Epidermal melanocyte (primary cell): ENCODE measurements at regions not wholly inside any gene's neighbourhood (a gene's known extent, or its start where the extent isn't known, plus 50 kb on each side); places are given as distances from the start of the nearest gene placed in this dataset.
A peak's percentile ranks its signal among the peaks of the same experiment; 100 is the strongest.

Experiments used
- DNase-seq: peaks from one replicate; pipeline ENCODE4 v3.0.0; 2011; ENCODE audit warnings: low spot score; ENCODE audit not compliant: insufficient read length

DNA sequence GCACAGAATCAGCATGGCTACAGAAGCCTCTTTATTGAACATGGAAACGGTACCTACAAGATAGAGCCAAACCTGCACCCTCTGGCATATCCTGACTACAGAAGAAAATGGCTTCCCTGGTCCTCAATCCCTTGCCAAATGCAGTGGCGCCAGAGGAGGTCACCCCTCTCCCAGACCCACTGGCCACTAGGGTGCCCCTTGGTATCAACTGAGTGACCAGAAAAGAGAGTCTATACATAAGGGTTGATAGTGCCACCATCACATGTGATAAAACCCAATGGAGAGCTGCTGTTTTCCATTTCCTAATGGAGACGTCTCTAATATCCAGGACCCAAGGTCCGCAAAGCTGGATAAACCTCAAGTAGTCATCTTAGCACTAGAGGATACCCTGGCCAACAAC, 52.7 kb upstream of the ALK start:
- no peak for DNase-seq

DNA sequence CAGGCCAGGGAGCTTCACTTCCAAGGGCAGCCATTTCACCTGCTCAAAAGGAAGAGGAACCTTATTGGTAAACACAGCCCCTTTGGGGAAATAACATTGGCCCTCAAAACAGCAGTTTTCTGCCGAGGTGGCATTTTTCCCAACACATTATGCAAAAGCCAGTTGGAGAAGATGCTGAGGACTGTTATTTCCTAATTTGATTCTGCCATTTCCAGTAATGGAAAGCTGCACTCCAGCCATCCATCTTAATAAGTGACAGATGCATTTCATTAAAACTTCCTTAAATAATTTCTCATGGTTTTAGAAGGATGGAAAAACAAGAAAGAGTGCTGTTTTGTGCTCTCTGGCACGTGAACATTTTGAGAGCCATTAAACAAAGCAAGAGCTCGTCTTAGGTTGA, 55.9 kb upstream of the ALK start:
- no peak for DNase-seq

DNA sequence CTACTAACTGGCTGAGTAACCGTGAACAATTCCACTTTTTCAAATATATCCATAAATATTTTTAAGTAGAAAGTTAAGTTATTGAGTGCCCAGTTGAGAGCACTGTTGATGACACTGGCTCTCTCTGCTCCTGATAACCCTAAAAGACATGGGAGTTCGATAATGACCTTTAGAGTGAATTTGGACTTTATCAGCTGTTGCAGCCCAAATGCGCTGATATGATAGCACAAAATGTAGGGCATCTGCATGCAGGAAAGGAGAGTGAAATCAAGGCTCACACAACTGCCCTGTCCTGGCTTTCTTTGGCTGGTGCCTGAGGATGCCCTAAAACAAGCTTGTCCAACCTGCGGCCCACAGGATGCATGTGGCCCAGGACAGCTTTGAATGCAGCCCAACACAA, 60.0 kb upstream of the ALK start:
- no peak for DNase-seq

DNA sequence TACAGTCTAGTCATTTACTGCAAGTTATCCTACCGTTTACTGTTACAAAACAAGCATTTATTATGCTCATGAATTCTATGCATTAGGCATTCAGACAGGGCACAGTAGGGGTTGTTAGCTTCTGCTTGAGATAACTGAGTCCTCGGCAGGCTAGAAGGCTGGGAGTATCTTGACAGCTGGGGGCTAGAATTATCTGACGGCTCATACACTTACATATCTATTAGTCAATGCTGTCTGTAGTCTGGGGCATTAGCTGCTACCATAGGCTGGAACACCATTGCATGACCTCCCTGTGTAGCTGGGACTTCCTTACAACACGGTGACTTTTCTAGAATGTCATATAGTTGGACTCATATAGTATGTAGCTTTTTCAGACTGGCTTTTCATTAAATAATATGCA, 61.9 kb upstream of the ALK start:
- DNase-seq, result no peak

DNA sequence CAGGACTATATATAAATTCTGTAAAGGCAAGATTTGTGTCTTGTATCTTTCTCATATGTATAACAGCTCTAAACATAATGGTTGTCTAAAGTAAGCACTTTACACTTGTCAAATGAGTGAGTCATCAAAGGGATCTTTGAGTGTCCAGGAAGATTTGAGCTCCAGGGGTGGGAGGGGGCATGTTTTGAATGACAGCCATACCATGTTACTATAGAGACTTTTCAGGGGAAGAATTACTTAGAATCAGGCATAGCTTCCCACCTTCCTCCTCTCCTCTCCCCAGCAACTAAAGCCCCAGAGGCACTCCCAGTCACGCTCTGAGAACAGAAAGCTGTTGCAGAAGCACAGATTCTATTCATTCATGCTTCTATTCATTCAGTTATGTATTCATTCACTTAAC, 65.8 kb upstream of the ALK start:
- peak; percentile 33 for DNase-seq

DNA sequence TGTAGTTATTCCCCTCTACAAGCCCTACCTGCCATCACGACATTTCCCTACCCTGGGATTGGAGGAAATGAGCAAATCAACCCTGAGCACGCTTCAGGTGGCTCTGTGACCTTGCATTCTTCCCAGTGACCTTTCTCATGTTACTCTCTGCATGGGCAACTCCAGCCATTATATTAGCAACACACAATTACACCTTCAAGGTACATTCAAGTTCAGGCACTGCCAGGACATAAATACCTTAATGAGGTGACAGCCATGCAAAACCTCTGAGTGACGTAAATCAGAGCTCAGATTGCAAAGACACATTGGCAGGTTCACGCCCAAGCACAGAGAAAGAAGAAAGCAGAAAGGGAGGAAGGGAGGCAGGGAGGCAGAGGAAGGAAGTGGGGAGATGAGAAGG, 68.7 kb upstream of the ALK start:
- no peak for DNase-seq

DNA sequence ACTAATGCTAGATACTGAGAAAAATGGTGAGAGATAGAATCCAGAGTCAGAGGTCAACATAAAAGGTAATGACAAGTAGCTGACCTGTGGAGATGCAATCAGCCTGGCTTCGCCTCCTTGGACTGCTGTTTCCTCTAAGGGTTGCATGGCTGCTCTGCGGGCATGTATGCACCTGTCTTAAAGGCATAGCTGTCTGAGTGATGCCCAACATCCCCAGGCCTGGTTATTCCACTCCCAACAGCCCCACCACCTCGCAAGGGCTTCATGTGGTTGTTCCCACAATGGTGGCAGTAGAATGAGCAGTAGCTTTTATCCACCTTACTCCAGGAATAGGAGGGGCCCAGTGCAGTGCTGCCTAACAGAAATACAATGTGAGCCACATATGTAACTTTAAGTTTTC, 69.7 kb upstream of the ALK start:
- no peak for DNase-seq

DNA sequence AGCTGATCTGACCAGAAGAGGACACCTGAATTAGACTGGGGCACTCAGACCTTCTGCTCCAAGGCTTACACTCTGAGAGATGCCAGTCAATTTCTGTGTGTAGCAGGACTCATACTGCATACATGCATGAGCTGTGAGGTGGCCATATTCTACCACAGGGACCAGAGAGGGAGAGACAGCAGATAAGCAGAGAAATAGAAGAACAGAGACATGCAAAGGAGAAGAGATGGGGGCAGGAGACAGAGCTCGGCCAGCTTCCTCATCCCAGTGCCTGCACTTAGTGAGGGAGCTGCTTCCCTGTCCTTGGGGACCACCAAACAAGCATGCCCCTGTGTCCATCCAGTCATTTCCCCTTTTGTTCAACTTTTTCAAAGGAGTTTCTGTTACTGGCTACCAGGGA, 73.9 kb upstream of the ALK start:
- DNase-seq, result no peak

DNA sequence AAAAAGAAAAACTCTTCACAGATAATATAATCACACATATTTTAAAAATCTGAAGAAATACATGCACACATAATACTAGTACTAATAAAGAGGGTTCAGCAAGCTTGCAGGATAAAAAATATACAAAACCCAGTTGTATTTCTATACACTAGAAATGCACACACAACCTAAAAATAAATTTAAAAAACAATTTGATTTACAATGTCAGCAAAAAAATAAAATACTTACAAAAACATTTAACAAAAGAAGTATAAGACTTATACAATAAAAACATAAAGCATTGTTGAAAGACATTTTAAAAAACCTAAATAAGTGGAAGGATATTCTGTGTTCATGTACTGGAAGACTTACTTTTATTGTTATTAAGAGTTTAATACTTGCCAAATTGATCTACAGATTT, 81.7 kb upstream of the ALK start:
- DNase-seq, result no peak

DNA sequence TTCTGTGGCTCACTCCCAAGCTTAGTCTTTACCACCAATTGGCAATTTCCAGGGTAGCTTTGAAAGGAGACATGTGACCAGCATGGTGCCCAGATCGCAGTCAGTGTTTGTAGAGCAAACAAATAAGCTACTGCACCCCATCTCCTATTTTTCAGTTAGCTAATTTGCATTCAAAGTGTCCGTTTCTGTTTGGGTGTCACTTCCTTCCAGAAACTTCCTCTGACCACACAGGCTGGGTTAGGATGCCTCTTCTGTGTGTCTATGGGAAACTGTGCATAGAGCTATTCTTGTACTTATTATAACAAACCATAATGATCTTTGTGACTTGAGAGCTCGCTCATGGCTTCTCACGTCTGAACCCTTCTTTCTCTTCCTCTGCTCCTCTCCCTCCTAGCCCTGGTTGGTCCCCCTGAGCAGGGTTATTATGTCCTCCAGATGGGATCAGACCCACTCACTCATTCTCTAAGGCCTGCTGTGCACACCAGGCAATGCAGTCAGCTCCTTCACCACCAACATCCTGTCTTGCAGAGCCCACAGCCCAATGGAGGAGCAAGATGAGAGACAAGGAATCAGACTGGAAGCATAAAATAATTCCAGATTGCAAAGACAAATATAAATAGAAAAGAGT, 101.2 kb upstream of the ALK start:
- no peak for DNase-seq

DNA sequence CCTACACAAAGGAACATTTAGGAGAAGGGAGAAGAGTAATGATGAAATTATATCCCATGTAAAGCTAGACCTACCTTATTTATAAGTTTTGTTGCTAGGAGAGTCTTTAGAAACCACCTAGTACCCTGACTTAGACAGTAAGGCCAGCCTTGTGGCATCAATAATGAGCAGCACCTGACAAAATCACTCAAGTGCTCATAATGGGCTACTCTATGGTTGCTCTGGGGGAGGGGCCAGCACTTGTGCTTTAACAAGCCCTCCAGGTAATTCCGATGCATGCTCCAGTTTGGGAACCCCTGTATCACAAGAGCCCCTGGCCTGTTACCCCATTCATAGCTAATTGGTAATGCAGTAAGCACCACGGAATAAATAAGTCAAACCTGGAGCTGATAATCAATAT, 102.9 kb upstream of the ALK start:
- no peak for DNase-seq

DNA sequence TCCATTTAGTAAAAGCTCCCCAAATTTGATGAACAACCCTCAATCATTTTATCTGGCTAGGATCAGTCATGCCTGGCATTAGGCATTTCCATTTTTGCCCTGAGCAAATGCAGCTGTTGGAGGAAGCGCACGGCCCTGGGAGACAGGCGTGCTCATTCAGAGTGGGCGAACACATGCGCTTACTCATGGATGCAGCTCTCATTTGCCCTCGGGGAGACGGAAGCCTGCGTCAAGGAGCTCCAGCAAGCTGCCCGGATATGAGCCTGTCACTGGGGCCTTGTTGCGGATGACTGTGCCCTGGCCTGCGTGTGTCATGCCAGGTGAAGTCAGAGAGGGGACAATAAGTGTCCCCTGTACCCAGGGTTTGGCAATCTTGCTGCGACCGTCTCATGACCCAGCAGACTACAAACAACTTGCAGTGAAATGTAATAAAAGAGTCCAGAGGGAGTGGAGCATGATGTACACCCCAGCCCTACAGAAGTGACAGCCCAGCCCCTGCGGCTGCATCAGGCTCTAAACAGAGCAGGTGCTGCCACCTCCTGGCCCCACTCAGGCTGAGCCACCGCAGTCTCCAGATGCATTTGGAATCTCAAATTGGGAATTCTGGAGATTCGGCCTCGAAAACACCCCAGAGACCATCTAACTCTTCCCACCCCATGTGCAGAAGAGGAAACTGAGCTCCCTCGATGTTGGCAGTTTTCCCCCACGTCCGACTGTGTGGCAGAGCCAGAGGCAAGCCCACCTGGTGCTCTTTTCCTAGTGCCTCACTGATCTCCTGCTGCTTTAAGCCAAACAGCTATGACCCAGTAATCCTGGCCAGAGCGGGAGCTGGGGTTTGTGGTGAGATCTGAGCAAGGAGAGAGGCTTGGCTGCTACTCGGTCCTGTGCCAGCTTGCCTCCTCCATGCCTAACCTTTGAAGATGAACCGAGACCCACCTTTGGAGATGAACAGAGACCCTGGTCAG, 105.0 kb upstream of the ALK start:
- peak; percentile 68 for DNase-seq

DNA sequence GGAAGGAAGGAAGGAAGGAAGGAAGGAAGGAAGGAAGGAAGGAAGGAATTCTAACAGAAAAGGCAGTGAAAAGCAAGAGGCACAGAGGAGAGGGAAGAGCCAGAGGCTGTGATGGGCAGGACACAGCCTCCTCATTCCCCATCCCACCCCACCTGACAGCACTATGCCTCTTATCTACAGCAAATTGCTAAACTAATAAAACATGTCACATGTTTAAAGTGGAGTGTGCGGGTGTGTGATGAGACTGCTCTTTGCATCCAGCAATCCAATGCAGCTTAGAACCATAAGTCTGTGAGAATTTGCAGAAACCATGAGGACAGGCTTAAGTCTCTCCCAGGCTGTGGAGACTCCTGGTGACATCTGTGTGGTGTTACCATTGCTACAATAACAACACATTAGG, 108.4 kb upstream of the ALK start:
- DNase-seq, result no peak

DNA sequence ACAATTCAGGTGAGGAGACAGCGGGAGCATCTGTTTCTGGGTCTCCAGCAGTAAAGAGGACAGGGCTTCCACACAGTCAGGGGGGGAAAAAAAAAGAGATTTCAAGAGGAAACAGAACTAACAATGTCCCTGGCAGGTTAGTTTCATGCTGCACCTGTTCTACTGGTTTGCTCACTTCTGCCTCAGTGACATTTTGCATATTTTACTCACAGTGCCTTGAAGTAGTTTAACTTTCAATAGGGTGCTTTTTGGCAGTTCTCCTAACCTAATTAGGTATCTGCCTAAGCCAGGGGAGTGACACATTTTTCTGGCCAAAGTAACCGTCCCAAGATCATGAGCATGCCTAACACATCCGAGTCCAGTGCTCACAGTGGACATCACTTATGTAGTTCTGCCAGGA, 109.0 kb upstream of the ALK start:
- DNase-seq, result no peak

DNA sequence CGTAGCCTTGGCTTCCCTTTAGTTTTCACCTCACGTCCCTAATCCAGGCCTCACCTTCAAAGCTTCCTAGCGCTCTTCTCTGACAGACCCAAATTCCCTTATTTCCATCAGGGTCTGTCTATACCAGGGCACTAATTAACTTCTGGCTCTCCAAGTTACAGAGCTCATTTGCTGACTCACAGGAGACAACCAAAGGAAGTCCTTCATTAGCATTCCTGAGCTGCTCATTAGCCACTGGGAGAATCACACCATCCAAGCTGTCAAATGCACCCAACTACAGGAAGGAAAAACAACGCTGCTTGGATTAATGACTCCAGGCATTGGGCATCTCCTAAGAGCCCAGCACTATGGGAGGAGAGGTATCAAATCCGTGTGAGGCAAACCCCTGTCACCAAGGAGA, 109.8 kb upstream of the ALK start:
- DNase-seq, result no peak

DNA sequence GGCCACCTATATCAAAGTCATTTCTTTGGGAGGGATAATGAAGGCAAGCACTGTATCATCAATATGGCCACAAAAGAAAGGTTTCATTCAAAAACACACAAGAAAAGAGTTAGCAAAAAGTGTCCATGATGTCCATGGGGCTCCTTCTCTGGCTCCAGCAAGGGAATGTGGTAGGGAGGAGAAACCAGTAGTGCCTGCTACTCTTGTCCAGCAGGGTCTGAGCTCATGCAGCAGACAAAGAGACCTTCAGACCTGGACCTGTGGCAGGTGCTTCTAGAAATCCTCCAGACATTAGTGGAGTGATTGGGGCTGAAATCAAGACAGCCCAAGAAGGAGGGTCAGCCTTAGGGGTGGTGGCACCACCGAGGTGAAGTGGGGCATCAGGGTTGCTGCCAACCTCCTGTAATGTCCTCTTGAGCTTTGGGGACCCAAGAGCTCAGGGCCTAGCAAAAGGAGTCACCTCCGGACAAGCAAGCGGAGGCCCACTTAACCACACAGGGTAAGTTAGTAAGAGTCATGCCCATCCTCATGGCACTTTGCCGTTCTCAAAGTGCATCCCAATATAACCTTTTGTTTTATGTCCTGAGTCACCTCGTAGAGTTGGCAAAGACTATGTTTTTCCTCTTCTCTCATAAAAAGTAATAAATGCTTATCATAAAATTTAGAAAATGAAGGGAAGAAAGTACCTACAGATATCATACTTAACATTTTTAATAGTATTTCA, 112.6 kb upstream of the YPEL5 start:
- DNase-seq, result no peak

DNA sequence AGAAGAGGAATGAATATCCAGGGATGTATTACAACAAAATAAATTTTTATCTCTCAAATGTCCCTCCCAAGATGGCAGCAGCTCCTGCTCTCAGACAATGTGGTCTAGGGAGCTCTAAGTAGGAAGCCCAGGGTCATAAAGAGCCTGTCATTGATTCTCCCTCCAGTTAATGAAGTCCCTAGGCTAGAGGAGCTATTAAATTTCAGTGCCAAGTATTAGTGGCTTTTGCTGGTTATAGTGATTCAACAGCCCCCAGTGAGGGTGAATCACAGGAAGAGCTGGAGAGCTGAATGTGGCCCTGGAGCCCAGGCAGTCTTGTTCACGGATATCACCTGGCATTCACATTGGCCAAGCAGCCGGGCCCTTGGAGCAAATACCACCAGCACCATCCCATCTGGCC, 109.8 kb upstream of the YPEL5 start:
- no peak for DNase-seq

DNA sequence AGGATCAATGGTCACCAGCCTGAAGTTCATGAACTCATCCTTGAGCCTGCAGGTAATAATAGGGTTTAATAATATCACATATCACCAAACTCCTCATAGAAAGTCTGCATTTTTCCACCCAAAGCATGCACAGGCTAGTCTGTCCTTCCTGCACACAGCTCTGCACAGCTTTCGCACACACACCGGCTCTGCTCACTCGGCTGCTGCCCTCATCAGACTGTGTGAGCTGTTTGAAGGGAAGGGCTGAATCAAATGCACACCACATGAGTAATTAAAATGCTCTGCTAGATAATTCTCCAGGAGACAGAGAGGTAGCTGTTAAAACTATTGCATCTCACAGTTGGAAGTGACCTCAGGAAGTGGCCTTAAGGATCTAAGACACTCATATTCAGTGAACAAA, 108.4 kb upstream of the YPEL5 start:
- DNase-seq, result no peak

DNA sequence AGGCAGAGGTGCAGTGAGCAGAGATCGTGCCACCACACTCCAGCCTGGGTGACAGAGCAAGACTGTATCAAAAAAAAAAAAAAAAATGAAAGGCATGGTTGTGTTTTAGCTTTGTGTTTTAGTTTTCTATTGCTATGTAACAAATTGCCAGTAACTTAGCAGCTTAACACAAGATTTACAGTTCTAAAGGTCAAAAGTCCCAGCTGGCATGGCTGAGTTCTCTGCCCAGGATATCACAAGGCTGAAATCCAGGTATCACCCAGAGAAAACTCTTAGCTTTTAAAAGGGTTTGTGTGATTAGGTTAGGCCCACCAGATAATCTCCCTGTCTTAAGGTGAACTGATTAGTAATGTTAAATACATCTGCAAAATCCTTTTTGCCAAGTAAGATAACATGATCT, 107.7 kb upstream of the YPEL5 start:
- DNase-seq, result no peak

DNA sequence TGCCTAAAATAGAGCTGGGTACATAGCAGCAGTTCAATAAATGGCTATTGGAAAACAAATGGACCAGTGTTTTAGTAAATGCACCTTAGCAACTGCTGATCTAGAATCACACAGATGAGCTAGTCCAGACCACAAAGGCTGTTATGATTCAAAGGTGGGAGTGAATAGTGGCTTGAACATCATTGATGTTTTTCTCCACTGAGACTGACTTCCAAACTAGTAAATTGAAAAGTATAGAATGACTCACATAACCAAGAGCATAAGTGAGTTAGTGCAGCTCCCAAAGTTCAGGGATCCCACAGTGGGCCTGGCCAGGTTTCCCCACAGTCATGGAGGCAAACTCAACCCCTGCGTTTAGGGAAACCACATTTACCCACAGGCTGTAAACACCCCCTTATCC, 106.7 kb upstream of the YPEL5 start:
- no peak for DNase-seq

DNA sequence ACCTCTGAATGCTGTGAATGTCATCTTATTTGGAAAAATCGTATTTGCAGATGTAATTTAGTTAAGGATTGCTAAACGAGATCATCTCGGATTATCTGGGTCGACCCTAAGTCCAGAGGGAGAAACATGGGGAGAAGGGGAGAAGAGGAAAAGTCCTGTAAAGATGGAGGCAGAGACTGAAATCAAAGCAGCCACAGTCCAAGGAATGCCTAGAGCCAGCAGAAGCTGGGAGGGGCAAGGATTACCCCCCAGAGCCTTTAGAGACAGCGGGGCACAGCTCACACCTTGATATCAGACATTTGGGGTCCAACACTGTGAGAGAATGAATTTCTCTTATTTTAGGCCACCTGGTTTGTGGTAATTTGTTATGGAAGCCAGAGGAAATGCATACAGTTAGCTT, 104.9 kb upstream of the YPEL5 start:
- DNase-seq, result no peak

DNA sequence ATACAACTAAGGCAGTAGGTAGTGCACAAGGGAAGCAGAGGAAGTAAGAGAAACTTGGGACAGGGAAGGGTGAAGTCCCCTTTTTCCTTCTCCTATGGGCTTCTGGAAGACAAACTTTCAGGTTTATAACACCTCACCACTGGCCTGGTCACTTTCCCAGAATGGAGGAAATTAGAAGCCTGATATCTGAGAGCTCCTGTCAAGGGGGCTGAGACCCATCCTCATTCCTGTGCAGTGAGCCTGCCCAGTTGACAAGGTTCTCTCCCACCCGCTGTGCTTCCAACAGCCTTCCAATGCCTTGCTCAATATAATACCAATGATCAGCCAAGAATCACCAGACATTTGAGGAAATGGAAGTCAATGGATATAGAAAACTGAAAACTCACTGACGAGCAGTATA, 100.4 kb upstream of the YPEL5 start:
- no peak for DNase-seq
